ENCODE measurements at regions not wholly inside any gene's neighbourhood (a gene's known extent, or its start where the extent isn't known, plus 50 kb on each side); places are given as distances from the start of the nearest gene placed in this dataset.

- no peak for TF ChIP-seq POLR2A (IDR thresholded peaks at IDR 0.05)
- TF ChIP-seq, protein P1, sequence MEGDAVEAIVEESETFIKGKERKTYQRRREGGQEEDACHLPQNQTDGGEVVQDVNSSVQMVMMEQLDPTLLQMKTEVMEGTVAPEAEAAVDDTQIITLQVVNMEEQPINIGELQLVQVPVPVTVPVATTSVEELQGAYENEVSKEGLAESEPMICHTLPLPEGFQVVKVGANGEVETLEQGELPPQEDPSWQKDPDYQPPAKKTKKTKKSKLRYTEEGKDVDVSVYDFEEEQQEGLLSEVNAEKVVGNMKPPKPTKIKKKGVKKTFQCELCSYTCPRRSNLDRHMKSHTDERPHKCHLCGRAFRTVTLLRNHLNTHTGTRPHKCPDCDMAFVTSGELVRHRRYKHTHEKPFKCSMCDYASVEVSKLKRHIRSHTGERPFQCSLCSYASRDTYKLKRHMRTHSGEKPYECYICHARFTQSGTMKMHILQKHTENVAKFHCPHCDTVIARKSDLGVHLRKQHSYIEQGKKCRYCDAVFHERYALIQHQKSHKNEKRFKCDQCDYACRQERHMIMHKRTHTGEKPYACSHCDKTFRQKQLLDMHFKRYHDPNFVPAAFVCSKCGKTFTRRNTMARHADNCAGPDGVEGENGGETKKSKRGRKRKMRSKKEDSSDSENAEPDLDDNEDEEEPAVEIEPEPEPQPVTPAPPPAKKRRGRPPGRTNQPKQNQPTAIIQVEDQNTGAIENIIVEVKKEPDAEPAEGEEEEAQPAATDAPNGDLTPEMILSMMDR (IDR thresholded peaks at IDR 0.05), result no peak
Measured at GRCh38 chr4:128725405-128726055, 84.0 kb upstream of the JADE1 start.

All from breast epithelium (tissue), 3 donors.